Erythroblast (primary cell): ENCODE measurements at regions not wholly inside any gene's neighbourhood (a gene's known extent, or its start where the extent isn't known, plus 50 kb on each side); places are given as distances from the start of the nearest gene placed in this dataset.

Experiments used
- GATA1 ChIP-seq: IDR thresholded peaks from 2 replicates; pipeline ENCODE4 v1.6.1; 2011; ENCODE audit warnings: low read depth, mild to moderate bottlenecking, control low read depth, low read length, moderate library complexity
- POLR2A ChIP-seq: IDR thresholded peaks from 2 replicates; pipeline ENCODE4 v1.6.1; 2011; ENCODE audit warnings: mild to moderate bottlenecking, low read length

GRCh38 chr1:191590578-191590977, 567.7 kb upstream of the RGS18 start:
- no peak for TF ChIP-seq POLR2A
- no peak for TF ChIP-seq GATA1
